ENCODE measurements at regions not wholly inside any gene's neighbourhood (a gene's known extent, or its start where the extent isn't known, plus 50 kb on each side); places are given as distances from the start of the nearest gene placed in this dataset.

- ChIA-PET SMC1A (ENCODE audit: uncharacterized antibody, unreplicated experiment) (interaction anchor here (0.8 to 1.2 kb wide), 2 partner anchors 9 to 47 kb away, joined by 3 read pairs; no protein-coding TSS in a partner anchor), RAD21 (ENCODE audit: unreplicated experiment) (no interaction called here), POLR2A (no interaction called here), CTCF (no interaction called here)
- TF ChIP-seq SMC3 (IDR thresholded peaks at IDR 0.05; ENCODE audit: borderline replicate concordance, low read length) (no peak), EZH2 (IDR thresholded peaks at IDR 0.05; ENCODE audit: borderline replicate concordance, control insufficient read depth, low read depth, low read length) (no peak), CBX5 (IDR thresholded peaks at IDR 0.05; ENCODE audit: low read depth) (no peak), ZBTB11 (CRISPR knock-in tag; IDR thresholded peaks at IDR 0.05) (no peak), SKIL (IDR thresholded peaks at IDR 0.05; ENCODE audit: low read depth, poor library complexity, severe bottlenecking) (no peak), SUPT20H (IDR thresholded peaks at IDR 0.05; ENCODE audit: borderline replicate concordance, control insufficient read depth, low read depth, low read length) (no peak), KLF5 (IDR thresholded peaks at IDR 0.05; ENCODE audit: partially characterized antibody) (no peak), EED (IDR thresholded peaks at IDR 0.05; ENCODE audit: low read depth) (no peak), IKZF1 (conservative IDR thresholded peaks at IDR 0.05) (no peak), MYC (IDR thresholded peaks at IDR 0.05; ENCODE audit: insufficient read depth, insufficient read length, insufficient replicate concordance, low read length, severe bottlenecking) (no peak), BMI1 (IDR thresholded peaks at IDR 0.05; ENCODE audit: borderline replicate concordance) (no peak), RELA (IDR thresholded peaks at IDR 0.05; ENCODE audit: borderline replicate concordance, partially characterized antibody) (no peak), BCL11A (IDR thresholded peaks at IDR 0.05; ENCODE audit: low read depth, low read length) (no peak), ZBTB40 (IDR thresholded peaks at IDR 0.05; ENCODE audit: borderline replicate concordance) (no peak), YY1 (IDR thresholded peaks at IDR 0.05; ENCODE audit: low read depth, low read length) (no peak)
- Histone ChIP-seq H3K9ac (ENCODE audit: control insufficient read depth, insufficient read depth, low read length) (no peak overlapping the region), H3K4me2 (ENCODE audit: control insufficient read depth, insufficient read depth) (no peak overlapping the region), H3K27me3 (replicated peaks in 1 of 2; ENCODE audit: control insufficient read depth in 2 of 2, insufficient read depth in 2 of 2, low read length in 1 of 2) (no peaks in the 10 kb centered on the region), H3K4me3 (no peak overlapping the region), H3K9me3 (replicated peaks; ENCODE audit: control insufficient read depth, insufficient read depth, low read length) (no peaks in the 10 kb centered on the region), H3K36me3 (ENCODE audit: control insufficient read depth in 2 of 2, insufficient read depth in 2 of 2, low read length in 1 of 2) (no peaks in the 10 kb centered on the region), H2AFZ (ENCODE audit: control insufficient read depth, low read depth, low read length) (no peak overlapping the region), H3K27ac (ENCODE audit: control insufficient read depth, insufficient read depth) (no peak overlapping the region), H3K79me2 (ENCODE audit: control insufficient read depth, insufficient read depth, low read length) (no peaks in the 10 kb centered on the region), H3K4me1 (ENCODE audit: control insufficient read depth, insufficient read depth, low read length) (no peaks in the 10 kb centered on the region), H4K20me1 (ENCODE audit: control insufficient read depth, insufficient read depth) (no peaks in the 10 kb centered on the region)
- BruUV-seq (replicated peaks), result no TSS peak
- in situ Hi-C loops (cut with MboI) (no loop called here), intact Hi-C loops (cut with micrococcal nuclease; ENCODE audit: unreplicated experiment) (no loop called here)
- no peak for DNase-seq (ENCODE audit: low read depth, low spot score)
- WGBS (ENCODE audit: insufficient coverage, insufficient replicate concordance, low lambda C conversion rate, missing lambda C conversion rate), result 28% methylated on average over 4 of the region's 4 CpGs
- no peak for FAIRE-seq
- ATAC-seq, result no peak
Measured at GRCh38 chr10:24080207-24080606, 128.7 kb upstream of the KIAA1217 start.

Measured in GM12878 (cell line).